HepG2 (cell line): ENCODE measurements at regions not wholly inside any gene's neighbourhood (a gene's known extent, or its start where the extent isn't known, plus 50 kb on each side); places are given as distances from the start of the nearest gene placed in this dataset.

Experiments used
- FOXA3 ChIP-seq: IDR thresholded peaks from 2 replicates; pipeline ENCODE4 v1.6.1; 2016; ENCODE audit warnings: missing genetic modification reagents, missing compliant biosample characterization
- KAT8 ChIP-seq: IDR thresholded peaks from 2 replicates; pipeline ENCODE4 v1.6.1; 2016; ENCODE audit warnings: missing genetic modification reagents, missing compliant biosample characterization
- MAFF ChIP-seq: IDR thresholded peaks from 2 replicates; pipeline ENCODE4 v1.6.1; 2011; ENCODE audit warnings: low read depth, low read length, improper control_type of control experiment
- RELA ChIP-seq: sonication (generic); formaldehyde crosslinking; IDR thresholded peaks from 2 replicates; pipeline ENCODE4 v1.4.0; 2020; ENCODE audit warnings: missing genetic modification reagents
- SMC3 ChIP-seq: IDR thresholded peaks from 2 replicates; pipeline ENCODE4 v1.6.1; 2011; ENCODE audit warnings: low read length, improper control_type of control experiment
- TBP ChIP-seq: sonication (generic); formaldehyde crosslinking; IDR thresholded peaks from 2 replicates; pipeline ENCODE4 v1.5.0; 2020; ENCODE audit warnings: missing genetic modification reagents
- ZBTB21 ChIP-seq: sonication (generic); formaldehyde crosslinking; IDR thresholded peaks from 2 replicates; pipeline ENCODE4 v1.4.0; 2020; ENCODE audit warnings: missing genetic modification reagents
- ZEB1 ChIP-seq: IDR thresholded peaks from 2 replicates; pipeline ENCODE4 v1.6.1; 2012; ENCODE audit warnings: mild to moderate bottlenecking, low read depth, inconsistent platforms; ENCODE audit not compliant: insufficient replicate concordance
- ZNF256 ChIP-seq: sonication (generic); formaldehyde crosslinking; conservative IDR thresholded peaks from 2 replicates; pipeline ENCODE4 v1.4.0; 2020; ENCODE audit warnings: missing genetic modification reagents
- ZNF546 ChIP-seq: sonication (generic); formaldehyde crosslinking; conservative IDR thresholded peaks from 2 replicates; pipeline ENCODE4 v1.8.1; 2023; ENCODE audit warnings: mild to moderate bottlenecking, missing genetic modification reagents
- TF ChIP-seq, protein P1 (sequence below): IDR thresholded peaks from 2 replicates; pipeline ENCODE4 v1.6.1; 2012; ENCODE audit warnings: inconsistent platforms
- TF ChIP-seq, protein P2 (sequence below): sonication (generic); formaldehyde crosslinking; conservative IDR thresholded peaks from 2 replicates; pipeline ENCODE4 v1.4.0; 2020; ENCODE audit warnings: missing genetic modification reagents
- TF ChIP-seq, protein P3 (sequence below): sonication (generic); formaldehyde crosslinking; IDR thresholded peaks from 2 replicates; pipeline ENCODE4 v1.5.0; 2020; ENCODE audit warnings: mild to moderate bottlenecking, missing genetic modification reagents

DNA sequence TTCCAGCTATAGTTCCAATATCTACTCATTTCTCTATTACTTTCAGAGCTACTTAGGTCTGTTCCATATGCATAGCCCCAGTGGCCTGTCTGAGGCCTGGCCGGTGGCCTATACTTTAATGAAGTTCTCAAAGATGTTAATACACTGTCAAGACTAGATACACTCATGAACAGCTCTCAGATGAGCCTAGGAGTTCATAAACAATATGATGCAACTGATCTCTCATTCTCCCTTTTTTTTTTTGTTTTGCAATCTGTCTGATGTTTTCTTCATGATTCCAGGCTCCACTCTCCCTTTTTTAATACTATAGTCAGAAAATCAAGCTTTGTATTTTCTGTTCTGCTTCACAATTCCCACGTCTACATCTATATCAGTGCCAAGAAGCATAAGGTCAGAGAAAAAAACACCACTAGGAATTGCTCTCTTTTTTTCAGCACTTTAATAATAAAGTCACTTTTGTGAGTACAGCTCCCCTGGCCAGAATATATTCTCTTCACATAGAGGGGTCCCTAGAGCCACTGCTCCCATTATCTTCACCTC, 321.0 kb downstream of the C7orf25 start:
- TF ChIP-seq ZEB1 (no peak), ZNF256 (CRISPR knock-in tag) (no peak), ZNF546 (CRISPR knock-in tag) (no peak), SMC3 (no peak), FOXA3 (no peak), KAT8 (CRISPR knock-in tag) (no peak), ZBTB21 (CRISPR knock-in tag) (no peak), RELA (CRISPR knock-in tag) (no peak), TBP (CRISPR knock-in tag) (no peak), MAFF (no peak)
- TF ChIP-seq, protein P1, sequence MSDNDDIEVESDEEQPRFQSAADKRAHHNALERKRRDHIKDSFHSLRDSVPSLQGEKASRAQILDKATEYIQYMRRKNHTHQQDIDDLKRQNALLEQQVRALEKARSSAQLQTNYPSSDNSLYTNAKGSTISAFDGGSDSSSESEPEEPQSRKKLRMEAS, result no peak
- TF ChIP-seq, protein P2, sequence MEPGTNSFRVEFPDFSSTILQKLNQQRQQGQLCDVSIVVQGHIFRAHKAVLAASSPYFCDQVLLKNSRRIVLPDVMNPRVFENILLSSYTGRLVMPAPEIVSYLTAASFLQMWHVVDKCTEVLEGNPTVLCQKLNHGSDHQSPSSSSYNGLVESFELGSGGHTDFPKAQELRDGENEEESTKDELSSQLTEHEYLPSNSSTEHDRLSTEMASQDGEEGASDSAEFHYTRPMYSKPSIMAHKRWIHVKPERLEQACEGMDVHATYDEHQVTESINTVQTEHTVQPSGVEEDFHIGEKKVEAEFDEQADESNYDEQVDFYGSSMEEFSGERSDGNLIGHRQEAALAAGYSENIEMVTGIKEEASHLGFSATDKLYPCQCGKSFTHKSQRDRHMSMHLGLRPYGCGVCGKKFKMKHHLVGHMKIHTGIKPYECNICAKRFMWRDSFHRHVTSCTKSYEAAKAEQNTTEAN (CRISPR knock-in tag), result no peak
- TF ChIP-seq, protein P3, sequence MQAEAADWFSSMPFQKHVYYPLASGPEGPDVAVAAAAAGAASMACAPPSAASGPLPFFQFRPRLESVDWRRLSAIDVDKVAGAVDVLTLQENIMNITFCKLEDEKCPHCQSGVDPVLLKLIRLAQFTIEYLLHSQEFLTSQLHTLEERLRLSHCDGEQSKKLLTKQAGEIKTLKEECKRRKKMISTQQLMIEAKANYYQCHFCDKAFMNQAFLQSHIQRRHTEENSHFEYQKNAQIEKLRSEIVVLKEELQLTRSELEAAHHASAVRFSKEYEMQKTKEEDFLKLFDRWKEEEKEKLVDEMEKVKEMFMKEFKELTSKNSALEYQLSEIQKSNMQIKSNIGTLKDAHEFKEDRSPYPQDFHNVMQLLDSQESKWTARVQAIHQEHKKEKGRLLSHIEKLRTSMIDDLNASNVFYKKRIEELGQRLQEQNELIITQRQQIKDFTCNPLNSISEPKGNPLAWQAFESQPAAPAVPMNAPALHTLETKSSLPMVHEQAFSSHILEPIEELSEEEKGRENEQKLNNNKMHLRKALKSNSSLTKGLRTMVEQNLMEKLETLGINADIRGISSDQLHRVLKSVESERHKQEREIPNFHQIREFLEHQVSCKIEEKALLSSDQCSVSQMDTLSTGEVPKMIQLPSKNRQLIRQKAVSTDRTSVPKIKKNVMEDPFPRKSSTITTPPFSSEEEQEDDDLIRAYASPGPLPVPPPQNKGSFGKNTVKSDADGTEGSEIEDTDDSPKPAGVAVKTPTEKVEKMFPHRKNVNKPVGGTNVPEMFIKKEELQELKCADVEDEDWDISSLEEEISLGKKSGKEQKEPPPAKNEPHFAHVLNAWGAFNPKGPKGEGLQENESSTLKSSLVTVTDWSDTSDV (CRISPR knock-in tag), result no peak
